OCI-LY3 (cell line): ENCODE measurements at regions not wholly inside any gene's neighbourhood (a gene's known extent, or its start where the extent isn't known, plus 50 kb on each side); places are given as distances from the start of the nearest gene placed in this dataset.

ENCODE experiments used
- H2AFZ ChIP-seq: fragments of 200-600, 300-600 bp; shearing (Covaris generic); 2 replicates; pipeline ENCODE4 v1.6.0; 2014; ENCODE audit warnings: antibody characterized with exemption, low read depth, low read length
- H3K27ac ChIP-seq: fragments of 200-600, 300-600 bp; sonication (generic); 2 replicates; pipeline ENCODE4 v1.5.1; 2014; ENCODE audit warnings: mild to moderate bottlenecking, low read length, moderate library complexity, mixed read lengths
- H3K27me3 ChIP-seq: fragments of 200-600, 300-600 bp; sonication (generic); 2 replicates; pipeline ENCODE4 v1.6.1; 2014; ENCODE audit warnings: low read depth, low read length, mixed read lengths
- H3K36me3 ChIP-seq: fragments of 200-600, 300-600 bp; sonication (generic); replicated peaks from 2 replicates; pipeline ENCODE3; 2014; ENCODE audit warnings: low read depth, low read length, mixed read lengths
- H3K4me1 ChIP-seq: fragments of 300-600, 200-600 bp; sonication (generic); 2 replicates; pipeline ENCODE4 v1.6.1; 2014; ENCODE audit warnings: low read length, mixed read lengths
- H3K4me2 ChIP-seq: fragments of 200-600, 300-600 bp; sonication (generic); 2 replicates; pipeline ENCODE4 v1.6.1; 2014; ENCODE audit warnings: low read length, mixed read lengths
- H3K4me3 ChIP-seq: fragments of 300-600, 200-600 bp; sonication (generic); 2 replicates; pipeline ENCODE4 v1.5.1; 2014; ENCODE audit warnings: antibody characterized with exemption, mild to moderate bottlenecking, low read length, moderate library complexity
- H3K79me2 ChIP-seq: fragments of 300-600, 200-600 bp; shearing (Covaris generic); 2 replicates; pipeline ENCODE4 v1.6.1; 2014; ENCODE audit warnings: mild to moderate bottlenecking, low read length, mixed read lengths
- H3K9ac ChIP-seq: fragments of 300-600, 200-600 bp; shearing (Covaris generic); 2 replicates; pipeline ENCODE4 v1.6.0; 2014; ENCODE audit warnings: mild to moderate bottlenecking, low read length, moderate library complexity
- H3K9me3 ChIP-seq: fragments of 200-600, 300-600 bp; shearing (Covaris generic); 2 replicates; pipeline ENCODE4 v1.6.1; 2014; ENCODE audit warnings: low read length, mixed read lengths; ENCODE audit not compliant: insufficient read depth
- H4K20me1 ChIP-seq: fragments of 200-600, 300-600 bp; sonication (generic); 2 replicates; pipeline ENCODE4 v1.6.1; 2016; ENCODE audit warnings: low read length, mixed read lengths; ENCODE audit not compliant: insufficient read depth
- EZH2phosphoT487 ChIP-seq: fragments of 200-600 bp; shearing (Covaris generic); IDR thresholded peaks from 2 replicates; pipeline ENCODE4 v1.6.1; 2018; ENCODE audit warnings: antibody characterized with exemption, mixed run types, low read depth
- TF ChIP-seq, protein P1 (sequence below): fragments of 200-600, 300-600 bp; sonication (generic); IDR thresholded peaks from 2 replicates; pipeline ENCODE4 v1.5.1; 2014; ENCODE audit warnings: antibody characterized with exemption, low read length, low read depth

DNA sequence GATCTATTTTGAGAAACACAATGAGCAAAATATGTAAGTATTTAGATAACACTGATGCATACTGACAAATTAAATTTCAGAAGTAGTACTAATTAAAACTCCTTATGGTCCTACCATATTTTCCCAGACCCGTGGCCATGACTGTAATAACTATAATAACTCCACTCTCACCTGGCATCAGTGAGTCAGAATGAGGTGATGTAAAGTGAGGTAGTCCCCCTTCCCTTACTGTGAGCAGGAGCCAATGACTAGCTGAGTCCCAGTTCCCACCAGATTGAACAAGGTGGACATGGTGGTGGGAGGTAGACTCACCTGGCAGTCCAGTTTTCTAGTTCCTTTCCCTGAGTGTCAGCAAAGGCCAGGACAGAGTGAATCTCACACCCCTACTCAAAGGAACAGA, 630.5 kb upstream of the IGFBP3 start:
- Histone ChIP-seq H3K79me2 (no peaks in the 10 kb centered on the region), H3K27me3 (no peaks in the 10 kb centered on the region), H2AFZ (no peak overlapping the region), H3K27ac (no peak overlapping the region), H3K4me3 (no peak overlapping the region), H3K4me1 (no peaks in the 10 kb centered on the region), H3K9ac (no peak overlapping the region), H3K36me3 (no peaks in the 10 kb centered on the region), H3K9me3 (no peaks in the 10 kb centered on the region), H3K4me2 (no peak overlapping the region), H4K20me1 (no peaks in the 10 kb centered on the region)
- TF ChIP-seq, protein P1, sequence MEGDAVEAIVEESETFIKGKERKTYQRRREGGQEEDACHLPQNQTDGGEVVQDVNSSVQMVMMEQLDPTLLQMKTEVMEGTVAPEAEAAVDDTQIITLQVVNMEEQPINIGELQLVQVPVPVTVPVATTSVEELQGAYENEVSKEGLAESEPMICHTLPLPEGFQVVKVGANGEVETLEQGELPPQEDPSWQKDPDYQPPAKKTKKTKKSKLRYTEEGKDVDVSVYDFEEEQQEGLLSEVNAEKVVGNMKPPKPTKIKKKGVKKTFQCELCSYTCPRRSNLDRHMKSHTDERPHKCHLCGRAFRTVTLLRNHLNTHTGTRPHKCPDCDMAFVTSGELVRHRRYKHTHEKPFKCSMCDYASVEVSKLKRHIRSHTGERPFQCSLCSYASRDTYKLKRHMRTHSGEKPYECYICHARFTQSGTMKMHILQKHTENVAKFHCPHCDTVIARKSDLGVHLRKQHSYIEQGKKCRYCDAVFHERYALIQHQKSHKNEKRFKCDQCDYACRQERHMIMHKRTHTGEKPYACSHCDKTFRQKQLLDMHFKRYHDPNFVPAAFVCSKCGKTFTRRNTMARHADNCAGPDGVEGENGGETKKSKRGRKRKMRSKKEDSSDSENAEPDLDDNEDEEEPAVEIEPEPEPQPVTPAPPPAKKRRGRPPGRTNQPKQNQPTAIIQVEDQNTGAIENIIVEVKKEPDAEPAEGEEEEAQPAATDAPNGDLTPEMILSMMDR = no peak
- no peak for TF ChIP-seq EZH2phosphoT487

DNA sequence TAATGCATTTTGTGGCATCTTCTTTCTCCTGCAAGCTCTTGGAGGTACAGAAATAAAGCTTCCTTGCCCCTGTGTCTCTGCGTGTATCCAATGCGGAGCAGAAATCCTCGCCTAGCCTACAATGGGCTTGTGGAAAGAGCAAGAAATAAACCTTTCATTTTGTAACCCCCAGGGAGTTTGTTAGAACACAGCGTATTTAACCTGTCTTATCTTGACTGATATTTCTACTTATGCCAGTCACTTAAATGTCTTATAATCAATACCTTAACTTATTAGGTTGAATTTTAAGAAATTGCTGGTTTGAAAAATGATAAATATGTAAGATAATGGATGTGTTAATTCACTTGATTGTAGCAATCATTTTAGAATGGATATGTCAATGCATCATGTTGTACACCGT, 629.8 kb upstream of the IGFBP3 start:
- no peak overlapping the region for H3K9ac ChIP-seq
- no peak overlapping the region for H3K4me3 ChIP-seq
- H2AFZ ChIP-seq = no peak overlapping the region; the same call in 1 of the 2 replicates
- no peaks in the 10 kb centered on the region for H3K36me3 ChIP-seq
- no peaks in the 10 kb centered on the region for H3K27me3 ChIP-seq
- H3K79me2 ChIP-seq = no peaks in the 10 kb centered on the region
- H3K27ac ChIP-seq = no peak overlapping the region
- no peaks in the 10 kb centered on the region for H3K9me3 ChIP-seq
- no peaks in the 10 kb centered on the region for H3K4me1 ChIP-seq
- H4K20me1 ChIP-seq = no peaks in the 10 kb centered on the region
- TF ChIP-seq, protein P1 = no peak
- no peak for TF ChIP-seq EZH2phosphoT487
- H3K4me2 ChIP-seq = no peak overlapping the region

DNA sequence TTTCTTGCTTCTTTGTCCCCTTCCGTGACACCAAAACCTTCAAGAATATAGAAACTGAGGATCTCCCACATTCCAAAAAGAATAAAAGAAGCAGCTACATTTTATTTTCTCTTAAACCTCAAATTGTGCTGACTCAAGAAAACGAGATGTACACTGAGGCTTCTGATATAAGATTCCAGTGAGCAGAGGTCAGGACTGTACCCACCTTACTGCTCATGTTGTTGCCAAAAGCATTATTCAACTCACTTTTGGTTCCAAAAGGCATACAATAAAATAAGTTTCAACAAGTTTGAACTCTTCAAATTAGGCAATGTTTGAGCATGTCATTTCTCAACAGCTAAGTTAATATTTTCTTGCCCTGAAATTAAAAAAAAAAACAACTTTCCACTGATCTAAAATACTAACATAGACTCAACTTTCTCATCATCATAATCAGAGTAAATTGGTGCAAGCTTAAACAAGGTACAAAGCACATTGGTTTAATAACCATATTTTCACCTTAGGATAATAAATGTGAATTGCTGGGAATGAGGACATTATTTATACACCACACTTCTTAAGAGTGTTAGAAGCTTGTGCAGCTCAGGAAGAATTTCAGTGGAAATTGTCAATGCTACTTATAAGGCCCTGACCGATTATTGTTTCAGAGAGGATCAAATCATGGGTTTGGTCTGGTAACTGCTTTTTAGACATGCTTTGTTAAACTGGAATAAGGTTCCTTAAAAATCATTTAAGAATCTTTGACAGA, 629.0 kb upstream of the IGFBP3 start:
- H2AFZ ChIP-seq = no peak overlapping the region; the same call in 1 of the 2 replicates
- H3K9me3 ChIP-seq = no peaks in the 10 kb centered on the region
- no peaks in the 10 kb centered on the region for H3K4me1 ChIP-seq
- TF ChIP-seq, protein P1 = no peak
- no peak for TF ChIP-seq EZH2phosphoT487
- no peaks in the 10 kb centered on the region for H4K20me1 ChIP-seq
- H3K27ac ChIP-seq = no peak overlapping the region
- no peaks in the 10 kb centered on the region for H3K36me3 ChIP-seq
- H3K79me2 ChIP-seq = no peaks in the 10 kb centered on the region
- no peak overlapping the region for H3K4me3 ChIP-seq
- H3K4me2 ChIP-seq = no peak overlapping the region
- H3K9ac ChIP-seq = no peak overlapping the region
- H3K27me3 ChIP-seq = no peaks in the 10 kb centered on the region

DNA sequence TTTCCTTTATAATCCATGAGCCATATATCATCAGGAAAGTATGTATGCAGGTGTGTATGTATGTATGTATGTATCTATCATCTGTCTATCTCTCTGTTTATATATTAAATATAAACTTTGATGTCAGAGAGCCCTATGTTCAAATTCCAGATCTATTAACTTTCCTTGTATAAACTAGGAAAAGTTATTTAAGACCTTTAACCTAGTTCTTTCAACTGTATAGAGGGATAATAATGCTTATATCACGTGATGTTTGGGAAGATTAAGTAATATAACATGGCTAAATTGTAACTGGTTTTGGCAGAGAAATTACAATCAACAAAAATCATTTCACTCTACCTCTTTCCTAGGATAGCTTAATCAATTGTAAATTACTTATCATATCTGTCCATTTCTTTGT, 628.3 kb upstream of the IGFBP3 start:
- H3K4me3 ChIP-seq = no peak overlapping the region
- H3K27me3 ChIP-seq = no peaks in the 10 kb centered on the region
- H4K20me1 ChIP-seq = no peaks in the 10 kb centered on the region
- no peaks in the 10 kb centered on the region for H3K9me3 ChIP-seq
- no peak overlapping the region for H2AFZ ChIP-seq
- H3K27ac ChIP-seq = no peak overlapping the region
- no peak for TF ChIP-seq EZH2phosphoT487
- TF ChIP-seq, protein P1 = no peak
- no peaks in the 10 kb centered on the region for H3K4me1 ChIP-seq
- H3K9ac ChIP-seq = no peak overlapping the region
- no peaks in the 10 kb centered on the region for H3K36me3 ChIP-seq
- H3K4me2 ChIP-seq = no peak overlapping the region
- no peaks in the 10 kb centered on the region for H3K79me2 ChIP-seq
